HFF-Myc (cell line): ENCODE measurements at regions not wholly inside any gene's neighbourhood (a gene's known extent, or its start where the extent isn't known, plus 50 kb on each side); places are given as distances from the start of the nearest gene placed in this dataset.

Source experiments
- DNase-seq: peaks from one replicate; pipeline ENCODE4 v3.0.0-alpha.2; 2011; ENCODE audit warnings: low read depth; ENCODE audit errors: extremely low read depth
- H3K4me3 ChIP-seq: replicated peaks from 2 replicates; pipeline ENCODE4 v1.5.1; 2011; ENCODE audit warnings: low read depth, mild to moderate bottlenecking, control low read depth, low read length
- TF ChIP-seq, protein P1 (sequence below): IDR thresholded peaks from 2 replicates; pipeline ENCODE4 v1.5.1; 2012; ENCODE audit warnings: mild to moderate bottlenecking, low read depth, low read length, control low read depth; ENCODE audit errors: missing control alignments

DNA sequence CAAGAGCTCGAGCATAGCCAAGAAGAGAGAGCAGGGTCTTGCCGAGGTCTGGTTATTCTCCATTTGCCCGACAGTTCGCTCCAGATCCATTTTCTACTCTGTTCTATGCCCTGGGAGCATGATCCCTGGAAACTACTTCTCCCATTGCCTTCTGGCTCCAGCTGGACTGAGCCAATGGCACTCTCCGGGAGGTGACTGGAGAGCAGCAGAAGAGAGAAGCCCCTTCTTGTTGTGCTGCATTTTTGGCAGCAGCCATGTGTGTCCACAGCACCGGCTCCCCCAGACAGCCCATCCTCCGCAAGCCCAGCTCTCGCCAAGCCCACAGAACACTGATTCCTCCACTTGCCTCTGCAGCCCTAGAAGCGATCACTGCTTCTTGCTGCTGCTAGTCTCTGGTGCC lies 345.5 kb downstream of the TNS1 start:
- TF ChIP-seq, protein P1, sequence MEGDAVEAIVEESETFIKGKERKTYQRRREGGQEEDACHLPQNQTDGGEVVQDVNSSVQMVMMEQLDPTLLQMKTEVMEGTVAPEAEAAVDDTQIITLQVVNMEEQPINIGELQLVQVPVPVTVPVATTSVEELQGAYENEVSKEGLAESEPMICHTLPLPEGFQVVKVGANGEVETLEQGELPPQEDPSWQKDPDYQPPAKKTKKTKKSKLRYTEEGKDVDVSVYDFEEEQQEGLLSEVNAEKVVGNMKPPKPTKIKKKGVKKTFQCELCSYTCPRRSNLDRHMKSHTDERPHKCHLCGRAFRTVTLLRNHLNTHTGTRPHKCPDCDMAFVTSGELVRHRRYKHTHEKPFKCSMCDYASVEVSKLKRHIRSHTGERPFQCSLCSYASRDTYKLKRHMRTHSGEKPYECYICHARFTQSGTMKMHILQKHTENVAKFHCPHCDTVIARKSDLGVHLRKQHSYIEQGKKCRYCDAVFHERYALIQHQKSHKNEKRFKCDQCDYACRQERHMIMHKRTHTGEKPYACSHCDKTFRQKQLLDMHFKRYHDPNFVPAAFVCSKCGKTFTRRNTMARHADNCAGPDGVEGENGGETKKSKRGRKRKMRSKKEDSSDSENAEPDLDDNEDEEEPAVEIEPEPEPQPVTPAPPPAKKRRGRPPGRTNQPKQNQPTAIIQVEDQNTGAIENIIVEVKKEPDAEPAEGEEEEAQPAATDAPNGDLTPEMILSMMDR, result no peak
- DNase-seq, result no peak
- no peak overlapping the region for H3K4me3 ChIP-seq

DNA sequence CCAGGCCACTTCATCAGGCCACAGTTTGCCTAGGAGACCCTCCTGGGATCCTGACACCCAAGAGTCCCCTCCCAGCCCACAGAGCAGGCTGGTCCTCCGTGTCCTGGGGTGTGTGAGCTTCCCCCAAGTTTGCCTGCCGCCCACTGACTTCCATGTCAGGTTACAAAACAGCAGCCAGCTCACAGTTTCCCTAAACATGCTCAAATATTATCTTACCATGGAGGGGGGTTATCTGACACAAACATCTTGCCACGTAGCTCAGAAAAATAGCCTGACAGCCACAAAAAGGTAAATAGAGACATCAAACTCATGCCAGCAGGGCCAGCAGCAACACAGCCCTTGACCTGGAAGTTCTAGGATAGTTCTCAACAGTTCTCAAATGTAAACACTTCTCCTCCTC lies 346.5 kb downstream of the TNS1 start:
- TF ChIP-seq, protein P1, result no peak
- DNase-seq, result no peak
- no peak overlapping the region for H3K4me3 ChIP-seq

DNA sequence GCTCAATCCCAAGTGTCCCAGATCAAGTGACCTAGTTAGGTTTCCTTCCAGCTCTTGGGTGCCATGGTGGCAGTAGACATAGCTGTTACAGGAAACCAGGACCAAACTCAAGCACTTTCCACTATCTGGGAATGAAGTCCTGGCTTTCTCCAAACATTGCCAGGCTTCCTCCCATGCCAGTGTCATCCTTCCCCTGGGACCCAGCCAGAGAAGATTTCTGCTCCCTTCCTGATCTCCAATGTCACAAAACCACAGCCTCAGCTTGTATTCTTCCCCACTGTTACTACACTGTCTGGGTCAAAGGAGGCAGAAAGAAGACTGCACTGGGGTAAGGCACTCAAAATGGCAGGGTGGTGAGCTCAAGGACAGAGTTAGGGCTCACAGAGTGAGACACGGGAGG lies 347.1 kb downstream of the TNS1 start:
- TF ChIP-seq, protein P1, result no peak
- no peak for DNase-seq
- no peak overlapping the region for H3K4me3 ChIP-seq

DNA sequence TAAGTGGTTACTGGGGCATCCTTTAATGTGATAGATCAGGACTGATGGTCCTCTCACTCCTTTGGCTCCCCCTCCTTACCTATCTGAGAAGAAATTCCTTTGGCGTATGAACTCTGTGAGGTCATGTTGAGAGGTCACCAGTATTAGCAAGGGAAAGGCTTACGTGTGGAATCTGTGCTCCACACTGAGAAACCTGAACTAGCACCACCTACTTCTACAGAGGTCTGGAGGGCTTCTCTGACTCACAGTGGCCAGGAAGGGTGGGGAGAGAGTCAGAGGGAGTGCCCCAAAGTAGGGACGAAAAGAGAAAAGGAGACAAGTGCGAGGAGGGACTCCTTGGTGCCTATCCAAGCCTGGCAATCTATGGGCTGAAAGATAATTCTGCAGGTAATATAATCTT lies 348.6 kb downstream of the TNS1 start:
- TF ChIP-seq, protein P1, result no peak
- DNase-seq, result no peak
- no peak overlapping the region for H3K4me3 ChIP-seq

DNA sequence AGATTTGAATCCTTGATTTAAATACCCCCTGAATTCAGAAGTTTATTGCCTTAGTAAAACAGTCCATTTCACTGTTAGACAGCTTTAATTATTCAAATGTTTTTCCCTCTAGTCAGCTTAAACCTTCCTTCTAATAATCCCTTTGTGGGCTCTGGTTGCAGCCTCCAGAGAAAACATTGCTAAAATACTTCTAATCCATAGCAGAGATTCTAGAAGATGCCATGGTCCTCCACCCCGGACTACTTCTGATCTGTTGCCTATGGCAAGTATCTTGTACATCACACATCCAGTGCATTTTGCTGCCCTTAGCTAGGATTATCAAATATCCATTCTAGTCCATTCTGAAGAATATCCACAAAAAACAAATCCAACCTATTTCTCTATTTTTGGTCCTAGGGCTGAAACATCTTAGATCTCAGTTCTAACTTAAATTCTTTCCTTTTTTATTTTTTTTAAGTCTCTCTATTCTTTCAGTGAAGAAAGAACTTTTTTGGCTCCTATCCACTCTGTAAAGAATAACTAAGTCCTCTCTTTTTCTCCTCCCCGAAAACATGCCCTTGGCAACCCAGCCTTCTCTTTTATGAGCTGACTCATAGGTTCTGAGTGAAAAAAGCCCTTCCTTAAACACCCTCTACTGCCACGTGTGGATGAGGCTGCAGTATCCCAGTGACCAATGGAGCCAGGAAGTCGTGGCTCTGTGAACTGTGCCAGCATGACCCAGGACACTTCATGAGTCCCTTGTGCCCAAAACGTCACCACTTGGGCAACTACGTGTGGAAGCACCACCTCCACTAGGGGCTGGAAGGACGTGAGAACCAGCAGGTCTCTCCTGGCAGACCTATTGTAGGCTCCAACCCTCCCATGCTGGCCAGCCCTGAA lies 349.8 kb downstream of the TNS1 start:
- peak; percentile 78 for DNase-seq
- H3K4me3 ChIP-seq, result no peak overlapping the region
- TF ChIP-seq, protein P1, result peak; percentile 7

DNA sequence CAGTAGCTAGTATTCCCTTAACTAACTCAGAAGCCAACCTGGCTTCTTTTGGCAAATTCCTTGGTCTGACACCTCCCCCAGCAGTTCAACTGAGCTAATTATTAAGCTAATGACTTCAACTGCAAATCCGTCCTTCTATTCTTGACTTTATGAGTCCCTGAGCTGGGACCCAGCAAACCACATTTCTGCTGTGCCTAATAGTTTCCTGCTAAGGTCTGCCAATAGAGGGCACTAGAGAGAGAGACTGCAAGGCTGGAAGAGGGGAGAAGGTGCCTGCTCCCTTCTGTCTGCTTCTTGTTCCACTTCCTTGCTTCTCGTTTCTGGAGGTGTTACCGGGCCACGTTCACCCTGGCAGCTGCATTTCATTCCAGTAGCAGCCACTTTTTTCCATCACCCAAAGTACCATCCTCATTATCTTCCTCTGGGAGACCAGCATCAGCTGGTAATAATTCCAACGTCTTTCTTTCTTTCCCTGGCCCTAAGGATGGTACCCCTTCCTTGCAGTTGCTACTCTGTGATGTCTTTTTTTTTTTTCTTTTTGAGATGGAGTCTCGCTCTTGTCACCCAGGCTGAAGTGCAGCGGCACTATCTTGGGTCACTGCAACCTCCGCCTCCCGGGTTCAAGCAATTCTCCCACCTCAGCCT lies 352.0 kb downstream of the TNS1 start:
- TF ChIP-seq, protein P1, result peak; percentile 90
- no peak overlapping the region for H3K4me3 ChIP-seq
- DNase-seq, result peak; percentile 41
